NCI-H1092 treated with DMSO at 0.1 percent for 48 hours (cell line): ENCODE measurements at regions not wholly inside any gene's neighbourhood (a gene's known extent, or its start where the extent isn't known, plus 50 kb on each side); places are given as distances from the start of the nearest gene placed in this dataset.
"Not testable (repeated sequence)": the region's sequence is repeated elsewhere in the genome, so short reads cannot be mapped to it uniquely, and the experiment has no call there.

ENCODE experiments used
- DNase-seq: peaks from one replicate; lab custom pipeline; 2025; lab: John Stamatoyannopoulos, UW

DNA sequence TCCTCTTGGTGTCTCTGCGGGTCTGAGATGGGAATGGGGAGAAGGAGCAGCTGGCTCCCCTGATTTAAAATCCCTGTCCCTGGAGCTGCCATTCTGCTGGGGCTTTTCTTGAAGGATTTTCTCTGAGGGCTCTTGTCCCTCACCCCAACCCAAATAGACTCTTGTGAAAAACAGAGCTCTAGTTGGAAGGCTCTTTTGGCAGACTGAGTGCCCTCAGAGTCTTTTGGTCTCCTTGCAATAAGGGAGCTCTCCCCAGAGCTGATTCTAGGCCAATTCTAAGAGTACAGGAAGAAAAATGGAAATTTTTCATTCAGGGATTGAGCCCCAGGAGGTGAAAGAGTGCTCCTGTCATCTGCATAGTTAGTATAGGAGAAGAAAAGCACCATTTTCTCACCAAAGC, 238.3 kb downstream of the COG6 start:
- no peak for DNase-seq

DNA sequence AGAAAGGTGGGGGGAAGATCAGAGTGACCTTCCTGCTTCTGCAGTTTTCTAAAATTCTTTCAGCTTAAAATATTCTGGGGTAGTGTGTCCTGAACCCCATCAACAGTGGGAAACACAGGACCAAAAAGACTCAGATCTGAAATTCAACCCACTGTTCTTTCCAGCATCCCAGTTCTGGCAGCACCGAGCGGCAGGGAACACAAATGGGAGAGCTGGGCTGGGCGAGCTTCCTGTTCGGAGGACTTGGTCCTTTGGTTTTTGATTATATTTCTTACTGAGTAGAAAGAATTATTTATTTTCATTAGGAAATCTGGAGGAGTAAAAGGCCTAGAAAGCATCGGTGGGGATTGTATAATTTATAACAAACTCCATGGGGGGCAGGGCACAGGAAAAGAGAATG, 239.1 kb downstream of the COG6 start:
- no peak for DNase-seq

DNA sequence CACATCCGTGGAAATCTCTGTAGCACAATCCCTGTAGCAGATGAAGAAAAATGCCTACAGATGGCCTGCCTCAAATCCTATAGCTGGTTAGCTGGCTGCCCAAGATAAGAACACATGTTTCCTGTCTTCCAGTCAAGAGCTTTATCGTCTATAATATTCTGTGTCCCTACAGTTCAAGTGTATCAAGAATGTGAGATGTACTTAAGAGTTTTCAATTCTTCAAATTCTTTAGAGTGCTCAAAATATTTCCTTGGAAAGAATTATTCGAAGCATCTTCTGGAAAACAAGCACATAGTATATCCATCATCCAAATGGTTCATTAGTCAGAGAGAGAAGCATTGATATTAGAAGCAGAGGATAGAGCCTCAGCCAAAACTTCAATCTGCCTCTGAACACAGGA, 239.8 kb downstream of the COG6 start:
- no peak for DNase-seq

DNA sequence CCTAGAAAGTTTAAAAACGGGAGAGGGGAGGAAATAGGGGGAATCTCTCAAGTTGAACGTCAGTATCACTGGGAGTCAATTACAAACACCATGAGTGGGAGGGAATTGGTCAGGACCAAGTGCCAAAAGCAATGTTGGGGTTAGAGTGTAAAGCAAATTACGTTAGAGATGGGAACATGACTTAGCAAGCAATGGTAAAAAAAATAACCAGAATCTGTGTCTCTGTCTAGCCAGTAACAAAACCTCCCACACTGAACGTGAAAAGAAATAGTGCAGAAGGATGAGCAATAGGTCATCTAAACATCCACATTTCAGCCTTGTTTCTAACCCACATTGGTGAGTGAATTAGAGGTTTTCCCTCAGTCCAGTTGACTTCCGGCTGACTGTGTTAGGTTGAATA, 242.2 kb downstream of the COG6 start:
- no peak for DNase-seq

DNA sequence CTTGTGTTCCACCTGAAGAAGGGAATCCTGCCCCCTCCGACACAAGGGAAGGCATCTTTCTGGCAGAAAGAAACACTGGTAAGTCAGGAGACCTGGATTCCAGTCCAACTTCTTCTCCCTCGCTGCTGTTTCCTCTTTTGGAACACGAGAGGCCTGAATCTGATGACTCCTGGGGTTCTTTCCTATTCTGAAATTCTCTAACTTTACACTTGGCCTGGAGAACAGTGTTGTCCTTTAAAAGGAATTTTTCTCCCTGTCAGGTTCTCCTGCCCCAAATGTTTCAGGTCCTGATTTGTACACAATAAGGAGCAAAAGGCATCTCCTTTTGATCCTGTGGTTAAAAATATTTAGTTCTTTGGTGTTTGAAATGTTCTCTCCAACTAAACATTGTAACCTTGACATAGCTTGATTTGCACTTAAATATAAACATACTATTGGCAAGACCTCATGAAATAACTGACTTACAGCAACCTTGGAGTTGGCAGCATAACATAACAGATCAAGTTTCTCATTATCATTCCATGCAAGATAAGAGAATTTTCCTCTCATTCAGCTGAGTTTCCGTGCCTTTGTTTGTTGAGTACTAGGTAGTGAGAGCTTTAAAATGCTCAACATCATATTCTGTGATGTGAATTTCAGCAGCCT, 244.8 kb downstream of the COG6 start:
- DNase-seq, result peak; percentile 28

DNA sequence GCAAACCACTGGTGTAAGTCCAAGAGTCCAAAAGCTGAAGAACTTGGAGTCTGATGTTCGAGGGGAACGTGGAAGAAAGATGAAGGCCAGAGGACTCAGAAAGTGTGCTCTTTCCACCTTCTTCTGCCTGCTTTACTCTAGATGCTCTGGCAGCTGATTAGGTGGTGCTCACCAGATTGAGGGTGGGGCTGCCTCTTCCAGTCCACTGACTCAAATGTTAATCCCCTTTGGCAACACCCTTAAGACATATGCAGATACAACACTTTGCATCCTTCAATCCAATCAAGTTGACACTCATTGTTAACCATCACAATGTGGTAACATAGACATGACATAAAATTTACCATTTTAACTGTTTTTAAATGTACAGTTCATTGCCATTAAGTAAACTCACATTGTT, 249.5 kb downstream of the COG6 start:
- no peak for DNase-seq

DNA sequence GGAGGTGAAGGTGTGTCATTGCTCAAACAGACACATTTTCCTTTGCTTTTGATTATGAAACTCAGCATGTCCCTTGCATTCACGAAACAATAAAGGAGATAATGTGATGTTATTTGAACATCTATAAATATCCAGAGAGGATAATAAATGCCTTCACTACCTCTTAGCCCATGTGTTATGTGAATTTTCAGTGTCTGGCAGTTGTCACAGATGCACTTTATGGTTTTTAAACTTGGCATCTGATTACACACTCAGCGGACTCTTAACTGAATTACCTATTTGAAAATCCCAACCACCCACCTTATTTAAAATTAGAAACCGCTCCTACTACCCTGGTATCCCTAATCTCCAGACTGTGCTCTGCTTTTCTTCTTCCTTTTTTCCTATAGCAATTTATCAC, 254.2 kb downstream of the COG6 start:
- no peak for DNase-seq

DNA sequence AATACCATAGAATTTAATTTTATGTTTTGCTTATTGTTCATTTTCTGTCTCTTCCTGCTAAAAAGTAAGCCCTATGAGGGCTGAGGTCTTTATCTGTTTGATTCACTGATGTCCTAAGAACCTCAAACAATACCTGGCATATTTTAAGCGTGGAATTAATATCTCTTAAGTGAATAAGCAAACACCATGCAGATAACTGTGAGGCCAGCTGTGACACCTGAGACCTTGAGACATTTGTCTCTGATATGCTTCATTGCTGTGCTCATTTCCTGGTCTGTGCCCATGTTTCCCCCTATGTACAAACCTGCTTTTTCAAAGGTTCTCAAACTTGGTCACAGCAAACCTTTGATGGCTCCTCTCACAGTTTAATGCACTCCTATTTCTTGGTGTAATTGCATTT, 254.6 kb downstream of the COG6 start:
- DNase-seq, result no peak

DNA sequence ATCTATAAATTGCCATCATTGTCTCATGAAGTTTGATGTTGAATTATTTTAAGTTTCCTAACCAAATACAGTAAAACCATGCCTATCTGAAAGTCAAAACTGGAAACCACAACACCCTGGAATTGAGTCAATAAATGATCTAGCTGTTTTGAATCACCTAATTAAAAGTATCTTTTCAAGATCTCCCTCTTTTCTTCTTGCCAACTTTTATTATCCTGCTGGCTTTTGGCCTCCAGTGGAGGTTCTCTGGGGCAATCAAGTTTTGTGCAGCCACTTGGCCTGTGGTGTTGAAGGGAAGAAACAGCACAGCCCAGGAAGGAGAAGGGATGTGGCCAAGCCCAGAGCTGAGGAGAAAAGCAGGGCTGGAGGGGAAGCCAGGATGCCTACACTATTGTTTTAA, 255.4 kb downstream of the COG6 start:
- no peak for DNase-seq

DNA sequence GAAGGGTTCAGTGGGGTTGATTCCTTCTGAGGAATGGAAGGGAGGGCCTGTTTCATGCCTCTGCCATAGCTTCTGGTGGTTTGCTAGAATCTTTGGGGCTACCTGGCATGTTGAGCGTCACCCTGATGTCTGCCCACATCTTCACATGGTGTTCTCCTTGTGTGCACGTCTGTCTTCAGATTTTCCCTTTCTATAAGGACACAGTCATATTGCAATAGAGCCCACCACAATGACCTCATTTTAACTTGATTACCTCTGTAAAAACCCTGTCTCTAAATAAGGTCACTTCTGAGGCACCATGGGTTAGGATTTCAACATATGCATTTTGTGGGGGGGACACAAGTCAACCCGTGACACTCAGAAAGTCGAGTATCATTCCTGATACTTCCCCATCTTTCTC, 257.9 kb downstream of the COG6 start:
- DNase-seq, result no peak

DNA sequence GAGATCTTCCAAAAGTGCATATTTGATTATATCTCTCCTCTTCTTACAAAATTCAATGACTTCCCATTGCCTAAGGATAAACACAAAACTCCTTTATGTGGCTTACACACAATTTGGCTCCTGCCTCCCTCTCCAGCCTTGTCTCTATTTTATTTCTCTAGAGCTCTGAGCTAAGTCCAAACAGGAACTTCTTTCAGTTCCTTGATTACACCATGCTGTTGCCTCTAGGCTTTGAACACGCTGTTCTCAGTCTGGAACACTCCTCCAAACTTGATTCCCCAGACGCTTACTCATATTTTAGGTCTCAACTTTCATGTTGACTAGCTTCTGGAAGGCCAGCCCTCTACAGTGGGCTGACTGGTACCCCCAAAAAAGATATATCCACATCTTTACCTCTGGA, 258.5 kb downstream of the COG6 start:
- no peak for DNase-seq

DNA sequence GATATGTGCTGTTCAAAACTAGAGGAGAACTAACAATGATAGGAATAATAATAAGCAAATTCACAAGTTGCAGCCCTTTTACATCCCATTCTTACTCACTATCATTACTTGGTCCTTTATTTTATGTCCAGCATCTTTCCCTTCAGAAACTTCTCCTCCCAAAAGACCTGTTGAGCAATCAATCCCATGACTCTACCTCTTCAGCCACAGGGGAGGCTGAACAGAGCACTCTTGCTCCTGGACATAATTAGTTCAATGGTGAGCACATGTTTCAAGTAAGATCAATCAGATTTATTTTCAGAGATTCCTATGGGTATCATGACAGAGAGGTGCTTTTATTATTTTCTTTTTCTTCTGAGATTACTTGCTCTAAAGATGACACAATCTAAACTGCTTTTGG, 260.0 kb downstream of the COG6 start:
- DNase-seq, result no peak

DNA sequence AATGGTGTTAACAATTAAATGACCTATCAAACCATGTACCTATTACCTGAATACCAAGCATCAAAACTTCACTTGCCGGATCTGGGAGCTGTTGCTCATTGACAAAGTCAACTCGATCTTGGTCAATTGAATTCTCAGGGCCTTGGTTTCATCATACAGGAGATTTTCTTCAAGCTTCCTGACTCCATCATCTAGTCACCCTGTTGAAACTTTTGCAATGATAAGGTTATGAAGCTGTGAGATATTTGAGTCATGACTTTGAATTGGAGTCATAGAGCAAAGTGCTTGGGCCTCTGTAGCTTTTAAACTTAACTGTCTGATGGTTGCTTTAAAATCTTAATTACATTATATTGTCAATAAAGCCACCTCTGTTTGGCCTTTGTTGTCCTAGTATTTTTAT, 260.9 kb downstream of the COG6 start:
- DNase-seq, result no peak

DNA sequence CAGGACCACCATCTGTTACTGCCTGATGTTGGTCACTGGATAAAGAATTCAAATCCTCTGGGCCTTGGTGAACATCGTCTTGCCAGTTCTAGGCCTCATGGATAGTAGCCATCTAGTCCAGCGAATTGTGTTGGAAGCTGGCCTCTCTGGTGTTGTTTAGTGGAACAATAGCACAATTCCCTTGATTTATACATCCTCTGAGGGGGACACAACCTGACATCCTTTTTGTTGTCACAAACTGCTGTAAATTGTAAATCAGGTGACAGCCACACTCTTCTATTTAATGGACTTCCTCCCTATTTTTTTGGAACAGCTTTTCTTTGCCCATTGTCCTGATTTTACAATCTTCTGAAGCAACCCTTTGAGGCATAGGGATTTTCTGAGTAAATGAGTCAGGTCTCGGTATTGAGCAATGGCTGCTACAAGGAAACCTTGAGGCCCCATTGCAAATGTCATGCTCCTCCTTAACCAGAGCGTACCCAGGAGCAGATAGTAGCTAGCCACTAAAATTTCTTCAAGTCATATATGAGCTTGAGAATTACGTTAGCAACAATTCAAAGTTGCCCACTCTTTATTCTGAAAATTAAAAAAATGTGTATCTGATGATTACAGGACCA, 263.3 kb downstream of the COG6 start:
- DNase-seq, result no peak

DNA sequence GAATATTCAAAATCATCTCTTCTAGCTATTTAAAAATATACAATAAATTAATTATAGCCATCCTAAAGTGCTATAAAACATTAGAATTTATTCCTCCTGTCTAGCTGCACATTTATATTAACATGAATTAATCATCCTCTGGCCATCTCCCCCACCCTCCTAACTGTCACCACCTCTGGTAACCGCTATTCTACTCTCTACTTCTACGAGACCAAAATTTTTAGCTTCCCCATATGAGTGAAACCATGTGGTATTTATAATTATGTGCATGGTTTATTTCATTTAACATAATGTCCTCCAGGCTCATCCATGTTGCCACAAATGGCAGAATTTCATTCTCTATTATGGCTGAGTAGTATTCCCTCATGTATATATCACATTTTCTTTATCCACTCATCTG, 265.2 kb downstream of the COG6 start:
- DNase-seq, result no peak

DNA sequence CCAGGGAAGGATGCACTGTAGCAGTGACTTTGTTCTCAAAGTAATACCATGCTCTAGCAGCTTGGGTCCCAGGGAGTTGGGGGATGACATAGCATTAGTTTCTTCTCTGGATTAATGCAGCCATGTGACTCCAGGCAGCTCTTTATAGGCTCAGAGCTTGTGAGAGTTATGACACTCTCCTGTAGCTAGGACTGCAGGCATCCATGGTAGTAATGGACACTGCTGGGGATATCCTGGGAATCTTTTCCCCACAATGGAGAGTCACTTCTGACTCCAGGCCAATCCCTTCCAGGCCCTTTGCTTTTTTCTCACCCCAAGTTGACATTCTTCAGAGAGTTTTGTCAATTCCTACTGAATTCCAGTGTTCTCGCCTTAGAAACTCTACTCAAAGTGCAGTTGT, 270.9 kb downstream of the COG6 start:
- no peak for DNase-seq

DNA sequence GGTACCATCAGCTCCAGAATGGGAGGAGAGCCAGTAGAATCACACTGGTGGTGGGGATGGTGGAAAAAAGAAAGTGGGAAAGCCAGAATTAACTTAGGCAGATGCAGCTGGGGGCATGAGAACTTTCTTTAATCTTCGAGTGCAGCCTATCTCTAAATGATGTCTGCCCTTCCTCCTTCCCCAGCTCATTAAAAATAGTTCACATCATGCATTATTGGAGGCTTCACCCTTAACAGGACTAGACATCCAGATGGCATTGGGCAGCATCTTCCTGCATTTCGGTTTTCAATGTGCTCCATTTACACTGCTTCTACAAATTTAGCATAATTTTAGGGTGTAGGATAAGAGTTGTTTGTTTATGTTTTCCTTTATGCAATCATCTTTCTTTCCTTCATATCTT, 272.8 kb downstream of the COG6 start:
- no peak for DNase-seq

DNA sequence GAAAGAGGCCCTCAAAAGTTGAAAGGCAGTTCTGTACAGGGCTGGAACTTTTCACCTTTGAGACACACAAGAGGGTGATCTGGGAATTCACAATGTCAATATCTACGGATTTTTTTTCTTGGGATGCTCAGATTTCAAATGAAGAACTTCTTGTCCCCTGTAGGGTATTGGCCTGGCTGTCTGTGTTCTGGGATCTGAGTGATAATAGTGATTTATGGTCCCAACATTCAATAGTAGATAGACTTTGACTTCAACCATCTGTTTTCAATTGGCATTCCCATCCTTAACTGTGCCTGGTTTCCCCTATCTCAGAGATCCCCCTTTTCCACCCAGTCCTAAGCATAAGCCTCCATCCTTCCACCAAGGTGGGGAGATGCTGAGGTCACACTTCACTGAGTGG, 274.1 kb downstream of the COG6 start:
- DNase-seq, result no peak

DNA sequence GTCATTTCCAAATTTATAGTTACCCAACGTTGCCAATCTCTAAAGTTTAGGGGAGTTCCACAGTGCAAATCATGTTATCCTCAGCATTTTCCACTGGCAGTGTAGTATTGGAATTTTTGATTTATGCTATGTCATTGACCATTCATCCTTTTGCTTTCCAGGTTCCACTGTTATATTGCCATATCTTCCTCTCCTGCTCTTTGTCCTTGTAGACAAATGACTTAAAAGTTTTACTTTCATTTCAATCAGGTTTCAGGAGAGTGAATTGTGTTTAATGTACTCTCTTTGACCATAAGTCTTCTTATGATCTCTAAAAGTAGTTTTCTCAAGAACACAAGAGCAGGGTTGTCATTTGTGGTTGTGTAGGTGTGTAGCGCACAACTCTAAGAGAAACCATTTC, 274.6 kb downstream of the COG6 start:
- no peak for DNase-seq

DNA sequence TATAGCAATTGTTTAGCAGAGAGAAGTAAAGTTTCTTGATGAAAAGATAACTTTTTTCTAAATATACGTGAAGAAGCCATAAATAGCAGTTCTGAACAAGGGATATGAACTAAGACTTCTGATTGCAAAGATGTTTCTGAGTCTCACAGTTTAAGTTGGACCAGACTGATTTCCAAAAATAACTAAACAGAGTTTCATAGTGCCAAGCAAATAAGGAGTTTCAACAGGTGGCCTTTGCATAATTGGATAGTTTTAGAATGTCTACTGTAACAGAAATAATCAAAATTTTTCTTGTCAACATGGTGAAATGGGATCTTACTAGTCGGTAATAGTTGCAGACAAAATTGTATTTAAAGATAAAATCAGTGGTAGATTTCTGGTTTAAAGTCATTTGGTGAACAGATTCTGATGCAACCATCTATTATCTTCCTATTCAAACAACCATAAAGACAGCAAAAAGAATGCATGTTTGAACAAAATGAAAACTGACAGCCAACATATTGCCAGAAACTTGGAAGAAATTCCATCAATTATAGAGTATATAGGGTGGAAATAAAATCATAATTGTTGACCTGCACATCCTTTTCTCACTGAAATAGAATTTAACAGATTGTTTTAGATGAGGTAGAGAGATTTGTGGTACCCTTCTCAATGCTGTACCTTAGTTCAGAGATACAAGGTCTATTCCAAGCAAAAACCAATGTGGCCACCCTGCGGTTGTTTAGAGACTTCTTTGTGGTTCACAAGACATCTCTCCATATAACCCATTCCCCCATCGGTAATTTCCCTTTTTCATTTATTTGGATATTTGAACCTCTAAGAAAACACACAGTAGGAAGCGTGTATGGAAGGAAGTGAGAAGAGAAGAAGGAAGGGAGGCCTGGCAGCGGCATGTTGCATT, 275.3 kb downstream of the COG6 start:
- DNase-seq, result no peak

DNA sequence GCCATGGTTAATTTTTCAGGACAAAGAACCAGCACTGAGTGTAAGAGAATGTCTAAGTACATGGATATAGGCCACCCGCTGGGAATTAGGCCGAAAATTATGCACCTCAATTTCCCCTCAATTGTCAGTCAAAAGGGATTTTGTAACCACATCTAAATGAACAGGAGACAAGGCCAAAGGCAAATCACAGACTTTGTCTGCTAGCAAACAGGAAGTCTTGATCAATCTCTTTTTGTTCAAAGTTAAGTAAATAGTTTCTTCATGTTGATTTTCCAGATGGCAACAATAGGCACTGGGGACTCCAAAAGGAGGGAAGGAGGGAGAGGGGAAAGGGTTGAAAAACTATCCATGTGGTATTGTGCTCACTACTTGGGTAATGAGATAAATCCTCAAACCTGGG, 276.0 kb downstream of the COG6 start:
- no peak for DNase-seq

DNA sequence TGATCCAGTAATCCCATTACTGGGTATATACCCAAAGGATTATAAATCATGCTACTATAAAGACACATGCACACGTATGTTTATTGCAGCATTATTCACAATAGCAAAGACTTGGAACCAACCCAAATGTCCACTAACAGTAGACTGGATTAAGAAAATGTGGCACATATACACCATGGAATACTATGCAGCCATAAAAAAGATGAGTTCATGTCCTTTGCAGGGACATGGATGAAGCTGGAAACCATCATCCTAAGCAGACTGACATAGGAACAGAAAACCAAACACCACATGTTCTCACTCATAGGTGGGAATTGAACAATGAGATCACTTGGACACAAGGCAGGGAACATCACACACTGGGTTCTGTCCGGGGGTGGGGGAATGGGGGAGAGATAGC, 277.1 kb downstream of the COG6 start:
- not testable (repeated sequence) for DNase-seq

DNA sequence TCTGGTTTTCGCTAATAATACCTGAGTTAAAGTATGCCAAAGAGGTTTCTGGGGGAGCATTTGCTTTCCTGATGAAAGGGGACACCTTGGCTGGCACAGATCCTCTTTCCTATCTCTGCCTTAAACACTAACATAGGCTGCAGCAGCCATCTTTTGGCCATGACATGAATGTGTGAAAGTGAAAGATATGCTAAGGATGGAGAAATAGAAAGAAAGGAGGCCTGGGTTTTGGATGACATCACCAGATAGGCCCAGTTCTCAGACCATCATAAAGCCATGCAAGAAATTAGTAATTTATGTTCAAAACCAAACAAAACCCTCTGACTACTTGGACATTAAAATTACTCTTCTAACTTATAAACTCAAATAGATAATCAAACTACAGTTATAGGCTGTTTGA, 279.7 kb downstream of the COG6 start:
- no peak for DNase-seq
